Osteocyte (in vitro differentiated cells): ENCODE measurements at regions not wholly inside any gene's neighbourhood (a gene's known extent, or its start where the extent isn't known, plus 50 kb on each side); places are given as distances from the start of the nearest gene placed in this dataset.

Experiments used
- DNase-seq: peaks from one replicate; pipeline ENCODE4 v3.0.0; 2021; ENCODE audit warnings: mixed read lengths; ENCODE audit not compliant: unreplicated experiment; ENCODE audit errors: extremely low spot score
- H3K27ac Mint-ChIP-seq: one replicate; pipeline ENCODE4 v1.8.0; 2021; ENCODE audit warnings: mild to moderate bottlenecking, mixed read lengths; ENCODE audit not compliant: unreplicated experiment
- H3K27me3 Mint-ChIP-seq: one replicate; pipeline ENCODE4 v1.8.0; 2021; ENCODE audit warnings: mixed read lengths; ENCODE audit not compliant: unreplicated experiment
- H3K36me3 Mint-ChIP-seq: one replicate; pipeline ENCODE4 v1.8.0; 2021; ENCODE audit warnings: mixed read lengths; ENCODE audit not compliant: unreplicated experiment
- H3K4me1 Mint-ChIP-seq: one replicate; pipeline ENCODE4 v1.8.0; 2021; ENCODE audit warnings: mixed read lengths; ENCODE audit not compliant: unreplicated experiment
- H3K4me3 Mint-ChIP-seq: one replicate; pipeline ENCODE4 v1.8.0; 2021; ENCODE audit warnings: mild to moderate bottlenecking, moderate library complexity, mixed read lengths; ENCODE audit not compliant: unreplicated experiment
- H3K9me3 Mint-ChIP-seq: one replicate; pipeline ENCODE4 v1.8.0; 2021; ENCODE audit warnings: mixed read lengths; ENCODE audit not compliant: unreplicated experiment
- TF ChIP-seq, protein P1 (sequence below): fragments of 200-600 bp; sonication (generic); IDR thresholded peaks from 2 replicates; pipeline ENCODE4 v1.5.0; 2021; ENCODE audit warnings: antibody characterized with exemption, mild to moderate bottlenecking, moderate library complexity

DNA sequence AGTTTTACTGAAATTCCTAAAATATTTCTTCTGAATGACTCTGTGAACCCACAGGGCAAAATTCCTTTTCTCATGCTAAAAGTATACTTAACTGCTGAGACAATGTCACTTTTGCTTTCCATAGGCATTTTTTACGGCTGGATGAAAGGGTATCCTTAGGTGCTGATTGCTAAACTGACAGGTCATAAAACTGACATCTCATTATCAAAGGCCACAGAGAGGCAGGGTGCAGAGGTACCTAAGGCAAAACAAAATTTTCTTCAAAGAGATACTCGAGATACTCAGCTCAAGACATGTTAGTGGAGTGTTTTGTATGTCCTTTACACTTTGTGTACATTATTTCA lies 62.0 kb upstream of the WDR75 start:
- H3K9me3 Mint-ChIP-seq = peaks cover 11% of the 10 kb centered on the region
- TF ChIP-seq, protein P1, sequence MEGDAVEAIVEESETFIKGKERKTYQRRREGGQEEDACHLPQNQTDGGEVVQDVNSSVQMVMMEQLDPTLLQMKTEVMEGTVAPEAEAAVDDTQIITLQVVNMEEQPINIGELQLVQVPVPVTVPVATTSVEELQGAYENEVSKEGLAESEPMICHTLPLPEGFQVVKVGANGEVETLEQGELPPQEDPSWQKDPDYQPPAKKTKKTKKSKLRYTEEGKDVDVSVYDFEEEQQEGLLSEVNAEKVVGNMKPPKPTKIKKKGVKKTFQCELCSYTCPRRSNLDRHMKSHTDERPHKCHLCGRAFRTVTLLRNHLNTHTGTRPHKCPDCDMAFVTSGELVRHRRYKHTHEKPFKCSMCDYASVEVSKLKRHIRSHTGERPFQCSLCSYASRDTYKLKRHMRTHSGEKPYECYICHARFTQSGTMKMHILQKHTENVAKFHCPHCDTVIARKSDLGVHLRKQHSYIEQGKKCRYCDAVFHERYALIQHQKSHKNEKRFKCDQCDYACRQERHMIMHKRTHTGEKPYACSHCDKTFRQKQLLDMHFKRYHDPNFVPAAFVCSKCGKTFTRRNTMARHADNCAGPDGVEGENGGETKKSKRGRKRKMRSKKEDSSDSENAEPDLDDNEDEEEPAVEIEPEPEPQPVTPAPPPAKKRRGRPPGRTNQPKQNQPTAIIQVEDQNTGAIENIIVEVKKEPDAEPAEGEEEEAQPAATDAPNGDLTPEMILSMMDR = no peak
- peak overlapping the region; percentile 56 for H3K4me3 Mint-ChIP-seq
- peaks cover 10% of the 10 kb centered on the region for H3K36me3 Mint-ChIP-seq
- DNase-seq = no peak
- no peaks in the 10 kb centered on the region for H3K27me3 Mint-ChIP-seq
- peak overlapping the region; percentile 92 for H3K27ac Mint-ChIP-seq
- H3K4me1 Mint-ChIP-seq = peaks cover 64% of the 10 kb centered on the region

DNA sequence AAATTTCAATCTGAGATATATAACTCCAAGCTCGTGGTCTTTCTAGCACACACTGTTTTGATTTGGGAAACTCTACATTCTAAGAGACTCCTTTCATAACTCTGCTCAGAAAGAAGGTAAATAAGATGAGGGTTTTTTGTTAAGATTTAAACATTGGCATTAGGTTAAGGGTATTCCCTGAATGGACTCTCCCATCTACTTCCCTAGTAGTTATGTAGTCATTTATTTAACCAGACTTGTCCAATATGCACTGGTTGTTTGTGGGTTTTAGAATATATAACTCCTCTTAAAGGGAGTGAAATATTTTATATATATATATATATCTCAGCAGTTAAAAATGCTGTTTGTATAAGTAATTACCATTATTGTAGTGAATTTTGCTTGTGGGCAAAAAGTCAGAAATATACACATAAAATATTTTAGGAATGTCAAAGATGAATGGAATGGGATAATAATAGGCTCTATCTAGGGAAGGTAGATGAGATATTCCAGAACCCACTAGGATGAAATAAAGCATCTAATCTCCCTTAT lies 61.5 kb upstream of the WDR75 start:
- Mint-ChIP-seq H3K9me3 (peaks cover 15% of the 10 kb centered on the region), H3K36me3 (peaks cover 10% of the 10 kb centered on the region), H3K4me1 (peaks cover 59% of the 10 kb centered on the region), H3K4me3 (peak overlapping the region; percentile 56), H3K27me3 (no peaks in the 10 kb centered on the region), H3K27ac (peak overlapping the region; percentile 92)
- no peak for DNase-seq
- TF ChIP-seq, protein P1 = no peak

DNA sequence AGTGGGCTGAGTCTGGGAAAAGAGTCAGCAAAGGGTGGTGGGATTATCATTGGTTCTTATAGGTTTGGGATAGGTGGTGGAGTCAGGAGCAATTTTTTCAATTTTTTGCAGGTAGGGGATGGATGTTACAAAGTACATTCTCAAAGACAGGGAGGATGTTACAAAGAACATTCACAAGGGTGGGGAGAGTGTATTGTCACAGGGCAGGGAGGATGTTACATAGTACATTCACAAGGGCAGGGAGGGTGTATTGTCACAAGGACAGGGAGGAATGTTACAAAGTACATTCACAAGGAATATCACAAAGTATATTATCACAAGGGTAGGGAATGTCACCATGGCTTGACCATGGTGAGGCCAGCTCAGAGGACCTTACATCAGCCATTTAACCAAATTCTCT lies 58.6 kb upstream of the WDR75 start:
- TF ChIP-seq, protein P1 = no peak
- H3K9me3 Mint-ChIP-seq = peaks cover 29% of the 10 kb centered on the region
- no peaks in the 10 kb centered on the region for H3K27me3 Mint-ChIP-seq
- peaks cover 15% of the 10 kb centered on the region for H3K36me3 Mint-ChIP-seq
- peaks cover 40% of the 10 kb centered on the region for H3K4me1 Mint-ChIP-seq
- DNase-seq = no peak
- H3K4me3 Mint-ChIP-seq = no peak overlapping the region
- H3K27ac Mint-ChIP-seq = peak overlapping the region; percentile 48

DNA sequence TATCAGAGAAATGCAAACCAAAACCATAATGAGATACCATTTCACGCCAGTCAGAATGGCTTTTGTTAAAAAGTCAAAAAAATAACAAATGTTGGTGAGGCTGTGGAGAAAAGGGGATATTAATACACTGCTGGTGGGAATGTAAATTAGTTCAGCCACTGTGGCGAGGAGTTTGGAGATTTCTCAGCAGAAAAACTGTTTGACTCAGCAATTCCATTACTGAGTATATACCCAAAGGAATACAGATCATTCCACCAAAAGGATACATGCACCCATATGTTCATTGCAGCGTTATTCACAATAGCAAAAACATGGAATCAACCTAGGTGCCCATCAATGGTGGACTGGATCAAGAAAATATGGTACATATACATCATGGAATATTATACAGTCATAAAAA lies 54.5 kb upstream of the WDR75 start:
- Mint-ChIP-seq H3K4me3 (no peak overlapping the region), H3K36me3 (peaks cover 15% of the 10 kb centered on the region), H3K9me3 (peaks cover 37% of the 10 kb centered on the region), H3K27ac (no peak overlapping the region), H3K27me3 (no peaks in the 10 kb centered on the region), H3K4me1 (peaks cover 15% of the 10 kb centered on the region)
- TF ChIP-seq, protein P1 = no peak
- DNase-seq = no peak

DNA sequence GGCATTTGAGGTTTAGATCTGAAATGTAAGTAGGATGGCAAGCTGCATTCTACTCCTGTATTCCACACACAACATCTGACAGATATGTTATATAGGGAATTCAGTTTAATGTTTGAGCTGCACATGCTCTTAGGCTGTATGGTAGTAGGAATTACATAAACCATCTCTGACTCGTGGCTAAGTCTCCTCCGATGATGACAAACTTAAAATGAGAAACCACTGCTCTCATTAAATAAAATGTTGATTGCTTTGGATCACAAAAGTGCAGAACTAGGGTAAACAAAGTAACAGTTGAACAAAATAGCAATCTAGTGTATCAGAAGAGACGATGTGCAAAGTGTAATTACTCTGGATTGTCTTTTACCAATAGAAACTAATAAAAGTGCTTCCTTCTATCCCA lies 50.1 kb upstream of the WDR75 start:
- Mint-ChIP-seq H3K9me3 (peaks cover 14% of the 10 kb centered on the region), H3K27me3 (no peaks in the 10 kb centered on the region), H3K4me3 (no peak overlapping the region), H3K4me1 (peaks cover 29% of the 10 kb centered on the region), H3K27ac (no peak overlapping the region), H3K36me3 (no peaks in the 10 kb centered on the region)
- TF ChIP-seq, protein P1 = no peak
- DNase-seq = no peak
